Ishikawa (cell line): ENCODE measurements at regions not wholly inside any gene's neighbourhood (a gene's known extent, or its start where the extent isn't known, plus 50 kb on each side); places are given as distances from the start of the nearest gene placed in this dataset.

Source experiments
- CEBPB ChIP-seq: IDR thresholded peaks from 2 replicates; pipeline ENCODE4 v1.6.1; 2012
- EP300 ChIP-seq: IDR thresholded peaks from 2 replicates; pipeline ENCODE4 v1.6.1; 2012; ENCODE audit warnings: borderline replicate concordance
- FOXM1 ChIP-seq: IDR thresholded peaks from 2 replicates; pipeline ENCODE4 v1.6.1; 2012; ENCODE audit warnings: low read depth, borderline replicate concordance
- RAD21 ChIP-seq: IDR thresholded peaks from 2 replicates; pipeline ENCODE4 v1.6.1; 2012; ENCODE audit warnings: low read depth
- TAF1 ChIP-seq: IDR thresholded peaks from 2 replicates; pipeline ENCODE4 v1.6.1; 2012; ENCODE audit warnings: low read depth, mild to moderate bottlenecking
- YY1 ChIP-seq: IDR thresholded peaks from 2 replicates; pipeline ENCODE4 v1.6.1; 2012; ENCODE audit warnings: low read depth
- TF ChIP-seq, protein P1 (sequence below): IDR thresholded peaks from 2 replicates; pipeline ENCODE4 v1.6.1; 2012; ENCODE audit warnings: low read depth, mild to moderate bottlenecking
- TF ChIP-seq, protein P2 (sequence below): IDR thresholded peaks from 2 replicates; pipeline ENCODE4 v1.6.1; 2012

DNA sequence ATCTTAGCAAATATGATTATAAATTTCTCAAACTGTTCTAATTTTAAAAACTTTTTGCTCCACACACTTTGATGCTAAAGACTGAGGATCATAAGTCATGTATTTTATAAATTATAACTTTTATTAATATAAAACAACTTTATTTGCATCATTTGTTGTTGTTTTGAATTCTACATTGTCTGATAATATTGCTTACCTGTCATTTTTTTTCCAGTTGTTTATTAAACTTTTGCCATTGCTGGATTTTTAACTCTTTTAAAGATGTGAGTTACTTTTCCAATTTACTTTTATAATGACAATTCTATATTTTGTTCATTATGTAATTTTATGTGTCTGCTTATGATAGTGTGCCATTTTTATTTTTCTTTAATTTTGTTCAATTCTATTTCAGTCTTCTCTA lies 2071.2 kb upstream of the C9orf72 start:
- TF ChIP-seq CEBPB (no peak), FOXM1 (no peak), YY1 (no peak), TAF1 (no peak), EP300 (no peak), RAD21 (no peak)
- TF ChIP-seq, protein P1, sequence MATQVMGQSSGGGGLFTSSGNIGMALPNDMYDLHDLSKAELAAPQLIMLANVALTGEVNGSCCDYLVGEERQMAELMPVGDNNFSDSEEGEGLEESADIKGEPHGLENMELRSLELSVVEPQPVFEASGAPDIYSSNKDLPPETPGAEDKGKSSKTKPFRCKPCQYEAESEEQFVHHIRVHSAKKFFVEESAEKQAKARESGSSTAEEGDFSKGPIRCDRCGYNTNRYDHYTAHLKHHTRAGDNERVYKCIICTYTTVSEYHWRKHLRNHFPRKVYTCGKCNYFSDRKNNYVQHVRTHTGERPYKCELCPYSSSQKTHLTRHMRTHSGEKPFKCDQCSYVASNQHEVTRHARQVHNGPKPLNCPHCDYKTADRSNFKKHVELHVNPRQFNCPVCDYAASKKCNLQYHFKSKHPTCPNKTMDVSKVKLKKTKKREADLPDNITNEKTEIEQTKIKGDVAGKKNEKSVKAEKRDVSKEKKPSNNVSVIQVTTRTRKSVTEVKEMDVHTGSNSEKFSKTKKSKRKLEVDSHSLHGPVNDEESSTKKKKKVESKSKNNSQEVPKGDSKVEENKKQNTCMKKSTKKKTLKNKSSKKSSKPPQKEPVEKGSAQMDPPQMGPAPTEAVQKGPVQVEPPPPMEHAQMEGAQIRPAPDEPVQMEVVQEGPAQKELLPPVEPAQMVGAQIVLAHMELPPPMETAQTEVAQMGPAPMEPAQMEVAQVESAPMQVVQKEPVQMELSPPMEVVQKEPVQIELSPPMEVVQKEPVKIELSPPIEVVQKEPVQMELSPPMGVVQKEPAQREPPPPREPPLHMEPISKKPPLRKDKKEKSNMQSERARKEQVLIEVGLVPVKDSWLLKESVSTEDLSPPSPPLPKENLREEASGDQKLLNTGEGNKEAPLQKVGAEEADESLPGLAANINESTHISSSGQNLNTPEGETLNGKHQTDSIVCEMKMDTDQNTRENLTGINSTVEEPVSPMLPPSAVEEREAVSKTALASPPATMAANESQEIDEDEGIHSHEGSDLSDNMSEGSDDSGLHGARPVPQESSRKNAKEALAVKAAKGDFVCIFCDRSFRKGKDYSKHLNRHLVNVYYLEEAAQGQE, result no peak
- TF ChIP-seq, protein P2, sequence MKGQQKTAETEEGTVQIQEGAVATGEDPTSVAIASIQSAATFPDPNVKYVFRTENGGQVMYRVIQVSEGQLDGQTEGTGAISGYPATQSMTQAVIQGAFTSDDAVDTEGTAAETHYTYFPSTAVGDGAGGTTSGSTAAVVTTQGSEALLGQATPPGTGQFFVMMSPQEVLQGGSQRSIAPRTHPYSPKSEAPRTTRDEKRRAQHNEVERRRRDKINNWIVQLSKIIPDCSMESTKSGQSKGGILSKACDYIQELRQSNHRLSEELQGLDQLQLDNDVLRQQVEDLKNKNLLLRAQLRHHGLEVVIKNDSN, result no peak
